ENCODE measurements at regions not wholly inside any gene's neighbourhood (a gene's known extent, or its start where the extent isn't known, plus 50 kb on each side); places are given as distances from the start of the nearest gene placed in this dataset.
"Not testable (repeated sequence)": the region's sequence is repeated elsewhere in the genome, so short reads cannot be mapped to it uniquely, and the experiment has no call there.

GRCh38 chr17:13114601-13115031 lies 96.8 kb upstream of the ELAC2 start:
- Histone ChIP-seq H3K4me3 (ENCODE audit: low read length in 2 of 2) (peak overlapping the region in 1 of 2 donors; percentile 28), H3K4me1 (ENCODE audit: control insufficient read depth in 2 of 2, insufficient read depth in 2 of 2, low read length in 2 of 2) (peaks cover 0 to 4% of the 10 kb centered on the region in 2 donors), H3K9ac (ENCODE audit: low read depth in 1 of 2, low read length in 2 of 2) (peak overlapping the region in 1 of 2 donors; percentile 19), H3K27me3 (ENCODE audit: control insufficient read depth in 2 of 2, insufficient read depth in 2 of 2, low read length in 2 of 2) (peaks cover 0 to 6% of the 10 kb centered on the region in 2 donors), H3K36me3 (ENCODE audit: control insufficient read depth in 2 of 2, insufficient read depth in 2 of 2, low read length in 2 of 2) (no peaks in the 10 kb centered on the region), H3K27ac (ENCODE audit: low read depth in 2 of 2, low read length in 2 of 2) (no peak overlapping the region), H3K9me3 (ENCODE audit: control insufficient read depth in 2 of 2, low read length in 2 of 2) (no peaks in the 10 kb centered on the region)

DNA sequence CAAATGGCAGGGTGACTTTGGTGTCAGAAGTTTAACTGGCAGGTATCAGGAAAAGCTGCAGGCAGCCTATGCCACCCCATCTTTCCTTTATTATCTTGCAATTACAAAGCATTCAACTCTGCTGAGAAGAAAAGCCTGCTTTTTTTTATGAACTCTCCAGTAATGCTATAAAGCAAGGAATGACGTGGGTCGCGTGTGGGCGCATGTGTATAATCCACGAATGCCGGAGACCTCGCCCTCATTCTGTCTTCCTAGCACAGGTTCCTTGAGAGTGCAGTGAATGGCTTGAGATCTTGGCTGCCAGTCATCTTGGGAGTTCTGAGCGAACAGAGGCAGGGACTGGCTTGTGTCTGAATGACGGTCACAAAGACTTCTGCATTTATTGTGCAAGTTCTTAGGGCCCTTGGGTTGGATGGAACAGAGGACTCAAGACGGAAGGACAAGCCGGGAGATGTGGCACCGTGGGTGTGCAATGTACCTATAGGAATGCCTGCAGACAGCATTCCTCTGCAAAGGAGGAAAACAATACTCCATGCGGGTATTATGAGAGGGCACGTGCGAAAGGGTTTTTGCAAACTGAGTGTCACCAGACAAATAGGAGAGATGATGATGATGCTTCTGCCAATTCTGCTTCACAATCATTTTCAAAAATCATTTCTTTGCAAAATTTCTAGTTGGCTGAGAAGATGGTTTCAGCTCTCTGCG lies 96.1 kb upstream of the ELAC2 start:
- Histone ChIP-seq H3K27me3 (ENCODE audit: control insufficient read depth in 2 of 2, insufficient read depth in 2 of 2, low read length in 2 of 2) (peaks cover 0 to 6% of the 10 kb centered on the region in 2 donors), H3K4me3 (ENCODE audit: low read length in 2 of 2) (no peak overlapping the region), H3K27ac (ENCODE audit: low read depth in 2 of 2, low read length in 2 of 2) (no peak overlapping the region), H3K9ac (ENCODE audit: low read depth in 1 of 2, low read length in 2 of 2) (no peak overlapping the region), H3K4me1 (ENCODE audit: control insufficient read depth in 2 of 2, insufficient read depth in 2 of 2, low read length in 2 of 2) (peaks cover 0 to 4% of the 10 kb centered on the region in 2 donors), H3K36me3 (ENCODE audit: control insufficient read depth in 2 of 2, insufficient read depth in 2 of 2, low read length in 2 of 2) (no peaks in the 10 kb centered on the region), H3K9me3 (ENCODE audit: control insufficient read depth in 2 of 2, low read length in 2 of 2) (no peaks in the 10 kb centered on the region)

- no peaks in the 10 kb centered on the region for H3K27me3 ChIP-seq (ENCODE audit: control insufficient read depth in 2 of 2, insufficient read depth in 2 of 2, low read length in 2 of 2)
- H3K4me1 ChIP-seq (ENCODE audit: control insufficient read depth in 2 of 2, insufficient read depth in 2 of 2, low read length in 2 of 2): no peaks in the 10 kb centered on the region
- no peak overlapping the region for H3K4me3 ChIP-seq (ENCODE audit: low read length in 2 of 2)
- no peak overlapping the region for H3K27ac ChIP-seq (ENCODE audit: low read depth in 2 of 2, low read length in 2 of 2)
- H3K36me3 ChIP-seq (ENCODE audit: control insufficient read depth in 2 of 2, insufficient read depth in 2 of 2, low read length in 2 of 2): no peaks in the 10 kb centered on the region
- no peak overlapping the region for H3K9ac ChIP-seq (ENCODE audit: low read depth in 1 of 2, low read length in 2 of 2)
- H3K9me3 ChIP-seq (ENCODE audit: control insufficient read depth in 2 of 2, low read length in 2 of 2): no peaks in the 10 kb centered on the region
These were observed 89.9 kb upstream of the ELAC2 start for GRCh38 chr17:13107676-13108235.

DNA sequence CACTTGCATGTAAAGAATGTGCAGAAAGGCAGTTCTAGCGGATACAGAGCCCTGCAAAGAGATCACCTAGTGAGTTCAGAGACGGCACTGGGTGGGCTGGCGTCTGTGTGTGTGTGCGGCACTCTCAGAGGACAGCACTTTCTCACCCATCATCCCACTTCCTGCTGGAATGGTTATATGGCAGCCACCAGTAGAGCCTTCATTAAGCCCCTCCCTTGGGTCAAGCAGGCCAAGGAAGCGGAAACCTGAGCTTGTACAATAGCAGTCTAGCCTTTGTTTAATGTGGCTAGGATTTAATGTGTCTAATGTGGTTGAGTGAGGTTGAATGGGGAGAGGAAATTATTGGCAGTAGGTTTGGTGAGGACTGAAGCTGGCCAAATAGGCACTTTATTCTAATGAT lies 88.3 kb upstream of the ELAC2 start:
- Histone ChIP-seq H3K4me3 (ENCODE audit: low read length in 2 of 2) (no peak overlapping the region), H3K9me3 (ENCODE audit: control insufficient read depth in 2 of 2, low read length in 2 of 2) (no peaks in the 10 kb centered on the region), H3K27ac (ENCODE audit: low read depth in 2 of 2, low read length in 2 of 2) (no peak overlapping the region), H3K9ac (ENCODE audit: low read depth in 1 of 2, low read length in 2 of 2) (no peak overlapping the region), H3K4me1 (ENCODE audit: control insufficient read depth in 2 of 2, insufficient read depth in 2 of 2, low read length in 2 of 2) (no peaks in the 10 kb centered on the region), H3K36me3 (ENCODE audit: control insufficient read depth in 2 of 2, insufficient read depth in 2 of 2, low read length in 2 of 2) (no peaks in the 10 kb centered on the region), H3K27me3 (ENCODE audit: control insufficient read depth in 2 of 2, insufficient read depth in 2 of 2, low read length in 2 of 2) (no peaks in the 10 kb centered on the region)

DNA sequence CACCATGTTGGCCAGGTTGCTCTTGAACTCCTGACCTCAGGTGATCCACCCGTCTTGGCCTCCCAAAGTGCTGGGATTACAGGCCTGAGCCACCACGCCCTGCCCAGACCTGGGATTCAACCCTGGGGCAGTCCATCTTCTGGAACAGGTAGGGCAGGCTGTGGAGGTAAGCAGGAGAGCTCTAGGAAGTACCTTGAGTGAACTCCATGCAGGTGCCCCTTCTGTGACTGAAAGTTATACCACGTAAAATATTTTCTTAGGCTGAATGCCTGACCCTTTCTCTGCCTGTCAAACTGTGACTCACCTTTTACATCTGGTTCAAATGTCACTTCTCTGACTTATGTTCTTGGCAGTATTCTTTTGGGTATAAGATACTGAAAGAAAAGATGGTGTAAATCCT lies 86.7 kb upstream of the ELAC2 start:
- Histone ChIP-seq H3K36me3 (ENCODE audit: control insufficient read depth in 2 of 2, insufficient read depth in 2 of 2, low read length in 2 of 2) (no peaks in the 10 kb centered on the region), H3K4me3 (ENCODE audit: low read length in 2 of 2) (no peak overlapping the region), H3K27ac (ENCODE audit: low read depth in 2 of 2, low read length in 2 of 2) (no peak overlapping the region), H3K27me3 (ENCODE audit: control insufficient read depth in 2 of 2, insufficient read depth in 2 of 2, low read length in 2 of 2) (no peaks in the 10 kb centered on the region), H3K4me1 (ENCODE audit: control insufficient read depth in 2 of 2, insufficient read depth in 2 of 2, low read length in 2 of 2) (no peaks in the 10 kb centered on the region), H3K9me3 (ENCODE audit: control insufficient read depth in 2 of 2, low read length in 2 of 2) (no peaks in the 10 kb centered on the region), H3K9ac (ENCODE audit: low read depth in 1 of 2, low read length in 2 of 2) (no peak overlapping the region)

DNA sequence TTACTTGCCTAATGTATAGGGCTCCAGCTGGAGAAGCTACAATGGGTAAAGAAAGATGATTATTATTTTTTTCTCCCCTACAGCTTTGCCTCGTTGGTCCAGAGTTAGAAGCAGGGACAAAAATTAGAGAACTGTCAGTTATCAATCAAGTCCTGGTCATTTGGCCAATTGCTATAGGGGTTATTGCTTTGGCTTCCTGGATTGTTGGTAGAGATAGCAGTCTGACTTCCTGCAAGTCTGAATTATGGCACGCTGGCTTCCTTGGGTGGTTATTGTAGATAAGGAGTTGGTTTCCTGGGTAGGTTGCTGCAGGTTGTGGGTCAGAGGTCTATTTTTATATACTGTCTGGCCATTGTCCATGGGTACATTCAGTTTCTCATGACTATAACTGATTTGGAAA lies 84.7 kb upstream of the ELAC2 start:
- H3K27me3 ChIP-seq (ENCODE audit: control insufficient read depth in 2 of 2, insufficient read depth in 2 of 2, low read length in 2 of 2): no peaks in the 10 kb centered on the region
- H3K9me3 ChIP-seq (ENCODE audit: control insufficient read depth in 2 of 2, low read length in 2 of 2): no peaks in the 10 kb centered on the region
- H3K36me3 ChIP-seq (ENCODE audit: control insufficient read depth in 2 of 2, insufficient read depth in 2 of 2, low read length in 2 of 2): no peaks in the 10 kb centered on the region
- H3K9ac ChIP-seq (ENCODE audit: low read depth in 1 of 2, low read length in 2 of 2): no peak overlapping the region
- H3K4me3 ChIP-seq (ENCODE audit: low read length in 2 of 2): no peak overlapping the region
- no peak overlapping the region for H3K27ac ChIP-seq (ENCODE audit: low read depth in 2 of 2, low read length in 2 of 2)
- no peaks in the 10 kb centered on the region for H3K4me1 ChIP-seq (ENCODE audit: control insufficient read depth in 2 of 2, insufficient read depth in 2 of 2, low read length in 2 of 2)

- Histone ChIP-seq H3K27ac (ENCODE audit: low read depth in 2 of 2, low read length in 2 of 2) (no peak overlapping the region), H3K36me3 (ENCODE audit: control insufficient read depth in 2 of 2, insufficient read depth in 2 of 2, low read length in 2 of 2) (no peaks in the 10 kb centered on the region), H3K4me1 (ENCODE audit: control insufficient read depth in 2 of 2, insufficient read depth in 2 of 2, low read length in 2 of 2) (no peaks in the 10 kb centered on the region), H3K27me3 (ENCODE audit: control insufficient read depth in 2 of 2, insufficient read depth in 2 of 2, low read length in 2 of 2) (no peaks in the 10 kb centered on the region), H3K4me3 (ENCODE audit: low read length in 2 of 2) (no peak overlapping the region), H3K9me3 (ENCODE audit: control insufficient read depth in 2 of 2, low read length in 2 of 2) (no peaks in the 10 kb centered on the region), H3K9ac (ENCODE audit: low read depth in 1 of 2, low read length in 2 of 2) (no peak overlapping the region)
These were observed 82.1 kb upstream of the ELAC2 start for GRCh38 chr17:13099926-13100325.

- no peak overlapping the region for H3K27ac ChIP-seq (ENCODE audit: low read depth in 2 of 2, low read length in 2 of 2)
- no peaks in the 10 kb centered on the region for H3K4me1 ChIP-seq (ENCODE audit: control insufficient read depth in 2 of 2, insufficient read depth in 2 of 2, low read length in 2 of 2)
- no peaks in the 10 kb centered on the region for H3K9me3 ChIP-seq (ENCODE audit: control insufficient read depth in 2 of 2, low read length in 2 of 2)
- H3K36me3 ChIP-seq (ENCODE audit: control insufficient read depth in 2 of 2, insufficient read depth in 2 of 2, low read length in 2 of 2): no peaks in the 10 kb centered on the region
- no peak overlapping the region for H3K9ac ChIP-seq (ENCODE audit: low read depth in 1 of 2, low read length in 2 of 2)
- H3K27me3 ChIP-seq (ENCODE audit: control insufficient read depth in 2 of 2, insufficient read depth in 2 of 2, low read length in 2 of 2): no peaks in the 10 kb centered on the region
- H3K4me3 ChIP-seq (ENCODE audit: low read length in 2 of 2): no peak overlapping the region
These were observed 81.4 kb upstream of the ELAC2 start for GRCh38 chr17:13099089-13099735.

DNA sequence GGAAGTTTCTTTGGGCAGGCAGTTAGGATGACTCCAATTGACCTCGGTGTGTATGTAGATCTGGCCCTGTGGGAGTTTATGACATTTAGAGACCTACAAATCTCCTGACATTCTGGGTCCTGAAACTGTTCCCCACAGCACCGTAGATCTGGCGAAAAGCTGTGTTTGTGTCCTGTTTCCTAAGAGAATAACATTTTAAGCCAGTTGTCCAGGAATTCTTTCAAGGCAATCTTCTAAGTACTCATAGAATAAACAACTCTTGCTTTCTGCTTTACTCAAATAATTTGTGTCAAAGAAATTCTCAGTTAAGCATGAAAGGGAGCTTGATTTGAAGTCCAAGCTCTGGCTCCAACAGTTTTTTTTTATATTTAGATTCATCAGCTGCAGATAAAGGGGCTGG lies 78.5 kb upstream of the ELAC2 start:
- Histone ChIP-seq H3K9ac (ENCODE audit: low read depth in 1 of 2, low read length in 2 of 2) (no peak overlapping the region), H3K9me3 (ENCODE audit: control insufficient read depth in 2 of 2, low read length in 2 of 2) (no peaks in the 10 kb centered on the region), H3K4me1 (ENCODE audit: control insufficient read depth in 2 of 2, insufficient read depth in 2 of 2, low read length in 2 of 2) (no peaks in the 10 kb centered on the region), H3K4me3 (ENCODE audit: low read length in 2 of 2) (no peak overlapping the region), H3K27ac (ENCODE audit: low read depth in 2 of 2, low read length in 2 of 2) (no peak overlapping the region), H3K36me3 (ENCODE audit: control insufficient read depth in 2 of 2, insufficient read depth in 2 of 2, low read length in 2 of 2) (no peaks in the 10 kb centered on the region), H3K27me3 (ENCODE audit: control insufficient read depth in 2 of 2, insufficient read depth in 2 of 2, low read length in 2 of 2) (peaks cover 0 to 2% of the 10 kb centered on the region in 2 donors)

- not testable (repeated sequence) for H3K4me3 ChIP-seq (ENCODE audit: low read length in 2 of 2); H3K27ac ChIP-seq (ENCODE audit: low read depth in 2 of 2, low read length in 2 of 2); H3K9ac ChIP-seq (ENCODE audit: low read depth in 1 of 2, low read length in 2 of 2); H3K36me3 ChIP-seq (ENCODE audit: control insufficient read depth in 2 of 2, insufficient read depth in 2 of 2, low read length in 2 of 2); H3K9me3 ChIP-seq (ENCODE audit: control insufficient read depth in 2 of 2, low read length in 2 of 2); H3K27me3 ChIP-seq (ENCODE audit: control insufficient read depth in 2 of 2, insufficient read depth in 2 of 2, low read length in 2 of 2); H3K4me1 ChIP-seq (ENCODE audit: control insufficient read depth in 2 of 2, insufficient read depth in 2 of 2, low read length in 2 of 2)
These were observed 74.2 kb upstream of the ELAC2 start for GRCh38 chr17:13092010-13092409.
